Mammary epithelial cell (primary cell): ENCODE measurements at regions not wholly inside any gene's neighbourhood (a gene's known extent, or its start where the extent isn't known, plus 50 kb on each side); places are given as distances from the start of the nearest gene placed in this dataset.

Experiments used
- CTCF ChIP-seq, 2 donors: IDR thresholded peaks in 1 of 2; conservative IDR thresholded peaks in 1 of 2; 2 replicates each; pipeline ENCODE4 v1.5.1; 2011 to 2012; ENCODE audit warnings: inconsistent platforms in 2 of 2, low read length in 2 of 2, mild to moderate bottlenecking in 2 of 2, control low read depth in 1 of 2, low read depth in 1 of 2; ENCODE audit not compliant: insufficient read depth in 1 of 2; ENCODE audit errors: extremely low read depth in 1 of 2
- EZH2 ChIP-seq: IDR thresholded peaks from 2 replicates; pipeline ENCODE4 v1.6.1; 2012; ENCODE audit warnings: low read length, inconsistent platforms, borderline replicate concordance

- TF ChIP-seq CTCF (conservative IDR thresholded peaks at IDR 0.05 in 1 of 2, IDR thresholded peaks at IDR 0.05 in 1 of 2; ENCODE audit: extremely low read depth in 1 of 2, insufficient read depth in 1 of 2, low read depth in 1 of 2, low read length in 2 of 2) (no peak), EZH2 (no peak)
Measured at GRCh38 chr4:141348125-141348524, 127.4 kb downstream of the ZNF330 start.
